Body of pancreas (tissue), 4 donors: ENCODE measurements at regions not wholly inside any gene's neighbourhood (a gene's known extent, or its start where the extent isn't known, plus 50 kb on each side); places are given as distances from the start of the nearest gene placed in this dataset.

Experiments
- CTCF ChIP-seq, 7 experiments: fragments of 450-650 bp in 4 of 7; fragments of 200-600 bp in 3 of 7; sonication (generic) in 3 of 7; IDR thresholded peaks; one replicate each; pipeline ENCODE4 v1.5.1; 2016 to 2019; ENCODE audit warnings: antibody characterized with exemption in 7 of 7
- POLR2A ChIP-seq, 3 donors: fragments of 450-650 bp; IDR thresholded peaks; one replicate each; pipeline ENCODE4 v1.6.1; 2016; ENCODE audit warnings: antibody characterized with exemption in 3 of 3, mild to moderate bottlenecking in 2 of 3

- TF ChIP-seq CTCF (IDR thresholded peaks at IDR 0.05) = no peak
- TF ChIP-seq POLR2A (IDR thresholded peaks at IDR 0.05) = no peak
Observed at GRCh38 chr13:88637935-88638334, 966.8 kb downstream of the SLITRK5 start.
